Astrocyte (in vitro differentiated cells and primary cell): ENCODE measurements at regions not wholly inside any gene's neighbourhood (a gene's known extent, or its start where the extent isn't known, plus 50 kb on each side); places are given as distances from the start of the nearest gene placed in this dataset.

ENCODE experiments used
- EZH2 ChIP-seq: IDR thresholded peaks from 2 replicates; pipeline ENCODE4 v1.6.1; 2012; ENCODE audit warnings: mild to moderate bottlenecking, low read length, inconsistent platforms; ENCODE audit not compliant: insufficient read depth
- TF ChIP-seq, protein P1 (sequence below): IDR thresholded peaks from 2 replicates; pipeline ENCODE4 v1.5.1; 2011; ENCODE audit warnings: low read depth, mild to moderate bottlenecking, inconsistent platforms, low read length, moderate library complexity; ENCODE audit not compliant: insufficient read depth

DNA sequence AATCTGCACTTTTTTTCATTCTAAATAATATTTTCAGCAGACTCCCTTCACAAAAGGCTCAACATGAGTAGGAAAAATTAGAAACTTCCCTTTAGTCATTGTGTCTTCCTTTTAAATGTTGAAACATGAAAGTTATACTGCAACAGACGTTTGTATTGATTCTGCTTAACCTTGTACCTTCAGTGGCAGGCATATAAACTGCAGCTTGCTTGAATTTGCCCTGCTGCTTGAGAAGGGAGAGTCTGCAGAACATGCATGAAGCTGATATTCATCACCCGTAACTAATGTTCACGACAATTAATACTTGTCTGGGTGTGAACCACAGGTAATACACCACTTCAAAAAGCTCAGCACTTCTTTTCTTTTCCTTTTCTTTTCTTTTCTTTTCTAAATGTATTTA, 294.7 kb upstream of the LRP1B start:
- TF ChIP-seq, protein P1, sequence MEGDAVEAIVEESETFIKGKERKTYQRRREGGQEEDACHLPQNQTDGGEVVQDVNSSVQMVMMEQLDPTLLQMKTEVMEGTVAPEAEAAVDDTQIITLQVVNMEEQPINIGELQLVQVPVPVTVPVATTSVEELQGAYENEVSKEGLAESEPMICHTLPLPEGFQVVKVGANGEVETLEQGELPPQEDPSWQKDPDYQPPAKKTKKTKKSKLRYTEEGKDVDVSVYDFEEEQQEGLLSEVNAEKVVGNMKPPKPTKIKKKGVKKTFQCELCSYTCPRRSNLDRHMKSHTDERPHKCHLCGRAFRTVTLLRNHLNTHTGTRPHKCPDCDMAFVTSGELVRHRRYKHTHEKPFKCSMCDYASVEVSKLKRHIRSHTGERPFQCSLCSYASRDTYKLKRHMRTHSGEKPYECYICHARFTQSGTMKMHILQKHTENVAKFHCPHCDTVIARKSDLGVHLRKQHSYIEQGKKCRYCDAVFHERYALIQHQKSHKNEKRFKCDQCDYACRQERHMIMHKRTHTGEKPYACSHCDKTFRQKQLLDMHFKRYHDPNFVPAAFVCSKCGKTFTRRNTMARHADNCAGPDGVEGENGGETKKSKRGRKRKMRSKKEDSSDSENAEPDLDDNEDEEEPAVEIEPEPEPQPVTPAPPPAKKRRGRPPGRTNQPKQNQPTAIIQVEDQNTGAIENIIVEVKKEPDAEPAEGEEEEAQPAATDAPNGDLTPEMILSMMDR: no peak
- TF ChIP-seq EZH2: no peak
